Naive thymus-derived CD4-positive, alpha-beta T cell (primary cell): ENCODE measurements at regions not wholly inside any gene's neighbourhood (a gene's known extent, or its start where the extent isn't known, plus 50 kb on each side); places are given as distances from the start of the nearest gene placed in this dataset.
"Not testable (repeated sequence)": the region's sequence is repeated elsewhere in the genome, so short reads cannot be mapped to it uniquely, and the experiment has no call there.

Source experiments
- ATAC-seq: fragments of 150-1000 bp; cut with Tn5 transposase; 2 replicates; pipeline ENCODE4 v1.10.0; 2021; ENCODE audit warnings: mild to moderate bottlenecking, moderate library complexity
- CTCF ChIA-PET: fragments of 350-600 bp; sonication (Branson Sonifier 250); formaldehyde crosslinking; loops from one replicate; lab custom pipeline; 2021; ENCODE audit warnings: antibody characterized with exemption; lab: Charles Lee
- POLR2A ChIA-PET: fragments of 350-600 bp; sonication (Branson Sonifier 250); formaldehyde crosslinking; loops from one replicate; lab custom pipeline; 2021; ENCODE audit warnings: antibody characterized with exemption, inconsistent platforms; lab: Charles Lee
- DNase-seq, 9 donors: peaks; one replicate each; pipeline versions ENCODE4 v3.0.0 to v3.0.0-alpha.2; 2020 to 2022; ENCODE audit warnings: mixed read lengths in 1 of 9
- H3K27ac ChIP-seq: one replicate; pipeline ENCODE4 v1.7.0; 2013; ENCODE audit warnings: mild to moderate bottlenecking, low read depth, low read length, moderate library complexity
- H3K27me3 ChIP-seq, 2 donors: one replicate each; pipeline ENCODE4 v1.7.0; 2013; ENCODE audit warnings: low read length in 2 of 2, mild to moderate bottlenecking in 2 of 2, moderate library complexity in 2 of 2; ENCODE audit not compliant: control insufficient read depth in 2 of 2, insufficient read depth in 2 of 2
- H3K36me3 ChIP-seq, 3 experiments: 1 replicate in 2 of 3; 2 replicates in 1 of 3; pipeline ENCODE4 v1.7.0; 2013; ENCODE audit warnings: low read length in 3 of 3, mild to moderate bottlenecking in 3 of 3, moderate library complexity in 1 of 3; ENCODE audit not compliant: insufficient read depth in 3 of 3, control insufficient read depth in 2 of 3
- H3K4me1 ChIP-seq, 2 donors: one replicate each; pipeline ENCODE4 v1.7.0; 2013; ENCODE audit warnings: low read length in 2 of 2, mild to moderate bottlenecking in 2 of 2, moderate library complexity in 1 of 2; ENCODE audit not compliant: control insufficient read depth in 2 of 2, insufficient read depth in 2 of 2
- H3K4me3 ChIP-seq: 2 replicates; pipeline ENCODE4 v1.7.0; 2013; ENCODE audit warnings: mild to moderate bottlenecking, low read length
- H3K9me3 ChIP-seq, 3 experiments: 1 replicate in 2 of 3; 2 replicates in 1 of 3; pipeline ENCODE4 v1.7.0; 2013; ENCODE audit warnings: low read length in 3 of 3; ENCODE audit not compliant: control insufficient read depth in 2 of 3
- H3K27ac Mint-ChIP-seq, 9 donors: one replicate each; pipeline ENCODE4 v1.8.0; 2020 to 2022; ENCODE audit warnings: mixed read lengths in 9 of 9, mild to moderate bottlenecking in 8 of 9, moderate library complexity in 5 of 9, inconsistent platforms in 2 of 9
- H3K27me3 Mint-ChIP-seq, 5 donors: one replicate each; pipeline ENCODE4 v1.8.0; 2021 to 2022; ENCODE audit warnings: mixed read lengths in 5 of 5, mild to moderate bottlenecking in 1 of 5
- H3K36me3 Mint-ChIP-seq, 5 donors: one replicate each; pipeline ENCODE4 v1.8.0; 2020 to 2022; ENCODE audit warnings: mixed read lengths in 5 of 5, mild to moderate bottlenecking in 3 of 5, inconsistent platforms in 1 of 5
- H3K4me1 Mint-ChIP-seq, 7 donors: one replicate each; pipeline ENCODE4 v1.8.0; 2020 to 2022; ENCODE audit warnings: mixed read lengths in 7 of 7, mild to moderate bottlenecking in 3 of 7, inconsistent platforms in 1 of 7
- H3K4me3 Mint-ChIP-seq, 10 donors: one replicate each; pipeline ENCODE4 v1.8.0; 2020 to 2022; ENCODE audit warnings: mild to moderate bottlenecking in 10 of 10, mixed read lengths in 10 of 10, moderate library complexity in 6 of 10, inconsistent platforms in 2 of 10
- H3K9me3 Mint-ChIP-seq, 11 donors: one replicate each; pipeline ENCODE4 v1.8.0; 2020 to 2022; ENCODE audit warnings: mixed read lengths in 11 of 11, mild to moderate bottlenecking in 4 of 11, inconsistent platforms in 1 of 11, moderate library complexity in 1 of 11
- intact Hi-C, 2 donors: fragments of 100-400 bp; cut with micrococcal nuclease; formaldehyde crosslinking; loops; one replicate each; pipeline ENCODE4 v1.15.1; 2023

DNA sequence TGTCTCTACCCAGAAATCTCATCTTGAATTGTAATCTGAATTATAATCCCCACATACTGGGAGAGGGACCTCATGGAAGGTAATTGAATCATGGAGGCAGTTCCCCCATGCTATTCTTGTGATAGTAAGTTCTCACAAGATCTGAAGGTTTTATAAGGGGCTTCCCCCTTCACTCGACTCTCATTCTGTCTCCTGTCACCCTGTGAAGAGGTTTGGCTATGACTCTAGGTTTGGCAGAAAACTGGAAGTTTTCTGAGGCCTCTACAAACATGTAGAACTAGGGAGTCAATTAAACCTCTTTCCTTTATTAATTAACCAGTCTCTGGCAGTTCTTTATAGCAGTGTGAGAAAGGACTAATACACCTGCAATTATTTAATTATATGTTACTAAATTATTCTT lies 125.2 kb upstream of the TGFBR2 start:
- CTCF ChIA-PET = no interaction called here

DNA sequence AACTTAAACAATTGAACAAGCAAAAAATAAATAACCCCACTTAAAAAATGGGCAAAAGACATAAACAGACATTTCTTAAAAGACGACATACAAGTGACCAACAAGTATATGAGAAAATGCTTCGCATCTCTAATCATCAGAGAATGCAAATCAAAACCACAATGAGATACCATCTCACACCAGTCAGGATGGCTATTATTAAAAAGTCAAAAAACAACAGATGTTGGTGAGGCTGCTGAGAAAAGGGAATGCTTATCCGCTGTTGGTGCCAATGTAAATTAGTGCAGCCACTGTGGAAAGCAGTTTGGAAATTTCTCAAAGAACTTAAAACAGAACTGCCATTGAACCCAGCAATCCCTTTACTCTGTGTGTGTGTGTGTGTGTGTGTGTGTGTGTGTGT lies 122.2 kb upstream of the TGFBR2 start:
- H3K4me3 Mint-ChIP-seq, H3K36me3 ChIP-seq, DNase-seq, H3K9me3 ChIP-seq, H3K4me3 ChIP-seq, H3K27ac Mint-ChIP-seq, H3K27ac ChIP-seq, POLR2A ChIA-PET, H3K27me3 Mint-ChIP-seq, H3K4me1 ChIP-seq, CTCF ChIA-PET, ATAC-seq, H3K4me1 Mint-ChIP-seq, H3K27me3 ChIP-seq: not testable (repeated sequence)
- H3K9me3 Mint-ChIP-seq = peaks cover 9 to 33% (median 19%) of the 10 kb centered on the region in 11 donors
- H3K36me3 Mint-ChIP-seq = peaks cover 13 to 24% (median 14%) of the 10 kb centered on the region in 5 donors
- intact Hi-C loops = loop anchor here in 1 of 2 donors (5.0 kb wide), 1 partner anchor 47 kb away; no protein-coding TSS in a partner anchor

More for the DNA sequence above, 125.2 kb upstream of the TGFBR2 start:
- H3K4me1 Mint-ChIP-seq = peaks cover 6 to 30% (median 17%) of the 10 kb centered on the region in 7 donors
- Histone ChIP-seq H3K4me3 (no peak overlapping the region), H3K36me3 (no peaks in the 10 kb centered on the region), H3K27me3 (no peaks in the 10 kb centered on the region), H3K9me3 (no peaks in the 10 kb centered on the region), H3K27ac (no peak overlapping the region), H3K4me1 (peaks cover 0 to 4% of the 10 kb centered on the region in 2 donors)
- intact Hi-C loops = loop anchor here in 1 of 2 donors (5.0 kb wide), 1 partner anchor 44 kb away; no protein-coding TSS in a partner anchor
- no peak overlapping the region for H3K27ac Mint-ChIP-seq
- H3K27me3 Mint-ChIP-seq = no peaks in the 10 kb centered on the region
- H3K4me3 Mint-ChIP-seq = no peak overlapping the region
- ATAC-seq = no peak
- POLR2A ChIA-PET = no interaction called here
- peaks cover 3 to 20% (median 6%) of the 10 kb centered on the region in 5 donors for H3K36me3 Mint-ChIP-seq
- DNase-seq = no peak
- peaks cover 0 to 24% (median 6%) of the 10 kb centered on the region in 11 donors for H3K9me3 Mint-ChIP-seq

DNA sequence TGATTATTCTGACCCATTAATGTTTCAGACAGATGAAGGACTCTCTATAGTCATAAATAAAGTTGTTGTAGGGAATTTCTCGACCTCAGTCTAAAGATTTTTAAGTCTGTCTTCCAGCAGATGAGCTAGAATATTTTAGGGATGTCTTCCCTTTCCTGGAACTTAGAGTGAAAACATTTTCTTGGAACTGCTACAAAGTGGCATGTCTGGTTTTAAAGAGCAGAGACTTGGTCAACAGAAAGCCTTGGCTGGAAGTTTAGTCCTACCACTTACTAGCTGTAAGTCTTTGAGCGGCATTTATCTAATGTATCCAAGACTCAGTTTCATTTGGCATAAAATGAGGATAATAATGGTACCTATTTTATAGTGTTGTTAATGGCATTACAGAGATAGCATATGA lies 120.0 kb upstream of the TGFBR2 start:
- H3K4me1 ChIP-seq = no peaks in the 10 kb centered on the region
- CTCF ChIA-PET = no interaction called here
- H3K9me3 ChIP-seq = peaks cover 0 to 8% (median 6%) of the 10 kb centered on the region in 3 experiments
- Mint-ChIP-seq H3K27me3 (no peaks in the 10 kb centered on the region), H3K36me3 (peaks cover 14 to 21% (median 18%) of the 10 kb centered on the region in 5 donors), H3K4me3 (no peak overlapping the region), H3K9me3 (peaks cover 11 to 48% (median 21%) of the 10 kb centered on the region in 11 donors), H3K27ac (no peak overlapping the region), H3K4me1 (peaks cover 0 to 1% (median 0%) of the 10 kb centered on the region in 7 donors)
- POLR2A ChIA-PET = interaction anchor here (0.6 kb wide), 1 partner anchor 24 kb away, joined by 6 read pairs; no protein-coding TSS in a partner anchor
- no peak overlapping the region for H3K4me3 ChIP-seq
- intact Hi-C loops = no loop called here
- DNase-seq = no peak
- no peaks in the 10 kb centered on the region for H3K27me3 ChIP-seq
- ATAC-seq = no peak
- no peak overlapping the region for H3K27ac ChIP-seq
- H3K36me3 ChIP-seq = no peaks in the 10 kb centered on the region

DNA sequence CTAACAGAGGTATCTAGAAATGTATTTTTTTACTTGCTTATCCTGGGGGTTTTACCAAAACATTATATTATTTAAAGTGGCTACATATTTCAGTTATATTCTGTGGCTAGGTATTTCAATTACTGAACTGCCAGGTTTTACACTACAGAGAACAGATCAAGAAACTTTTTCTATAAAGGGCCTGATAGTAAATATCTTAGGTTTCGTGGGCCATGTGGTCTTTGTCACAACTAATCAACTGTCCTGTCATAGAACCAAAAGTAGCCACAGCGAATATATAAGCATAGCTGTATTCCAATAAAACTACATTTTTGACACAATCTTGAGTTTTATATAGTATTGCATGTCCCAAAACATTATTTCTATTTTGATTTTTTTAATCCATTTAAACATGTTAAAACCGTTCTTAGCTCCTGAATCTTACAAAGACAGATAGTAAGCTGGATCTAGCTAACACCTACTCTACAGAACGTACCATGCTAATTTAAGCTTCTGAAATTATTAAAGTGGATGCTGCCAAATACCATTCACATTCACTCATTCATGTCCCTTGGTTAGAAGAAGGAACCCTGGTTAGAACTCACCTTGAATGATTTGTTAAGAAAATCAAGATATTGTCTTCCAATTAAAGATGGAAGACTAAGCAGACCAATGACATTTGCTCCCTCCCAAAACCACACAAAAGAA lies 118.2 kb upstream of the TGFBR2 start:
- ChIA-PET CTCF (no interaction called here), POLR2A (interaction anchor here (0.7 kb wide), 1 partner anchor 202 kb away, joined by 3 read pairs; no protein-coding TSS in a partner anchor)
- Histone ChIP-seq H3K27me3 (no peaks in the 10 kb centered on the region), H3K27ac (no peak overlapping the region), H3K4me1 (no peaks in the 10 kb centered on the region), H3K4me3 (no peak overlapping the region), H3K9me3 (peaks cover 0 to 8% (median 6%) of the 10 kb centered on the region in 3 experiments), H3K36me3 (no peaks in the 10 kb centered on the region)
- intact Hi-C loops = no loop called here
- H3K9me3 Mint-ChIP-seq = peaks cover 11 to 48% (median 21%) of the 10 kb centered on the region in 11 donors
- H3K4me1 Mint-ChIP-seq = peaks cover 0 to 1% (median 0%) of the 10 kb centered on the region in 7 donors
- no peaks in the 10 kb centered on the region for H3K27me3 Mint-ChIP-seq
- H3K36me3 Mint-ChIP-seq = peaks cover 14 to 21% (median 16%) of the 10 kb centered on the region in 5 donors
- no peak for DNase-seq
- H3K4me3 Mint-ChIP-seq = no peak overlapping the region
- ATAC-seq = no peak
- no peak overlapping the region for H3K27ac Mint-ChIP-seq

DNA sequence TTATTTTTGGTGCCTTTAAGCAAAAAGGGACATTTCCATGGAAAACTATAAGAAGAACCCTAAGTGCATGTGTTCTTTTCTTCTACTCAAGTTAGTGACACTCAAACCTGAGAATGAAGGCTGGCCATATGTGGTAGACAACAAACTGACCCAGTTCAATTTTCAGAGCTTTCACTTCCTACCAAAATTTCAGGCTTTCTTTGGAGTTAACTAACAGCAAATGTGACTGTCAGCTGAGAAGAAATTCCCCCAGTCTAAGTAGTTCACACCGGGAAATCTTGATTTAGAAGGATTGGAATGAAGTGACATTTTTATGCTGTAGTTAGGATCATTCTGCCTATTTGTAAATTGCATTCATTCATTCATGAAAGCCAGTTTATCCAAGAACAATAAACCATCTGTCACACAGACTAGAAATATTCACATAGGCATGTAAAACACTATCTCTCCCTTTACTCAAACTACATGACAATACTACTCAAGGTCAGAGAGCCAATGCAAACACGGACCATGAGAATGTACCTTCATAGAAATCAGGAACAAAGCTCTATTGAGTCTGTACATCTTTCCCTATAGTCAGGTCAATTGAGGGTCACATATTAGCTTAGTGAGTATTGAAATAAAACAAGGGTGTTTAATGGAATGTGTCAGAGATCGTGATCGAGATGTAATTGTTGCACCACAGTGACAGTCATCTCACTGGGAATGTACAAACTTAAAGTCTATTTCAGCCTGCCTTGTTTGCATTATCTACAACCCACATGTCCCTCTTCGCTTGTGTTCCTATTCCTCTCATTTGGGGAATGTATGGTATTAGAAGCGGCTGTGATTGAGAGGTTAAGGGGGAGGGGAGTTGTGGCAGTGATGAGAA lies 113.8 kb upstream of the TGFBR2 start:
- CTCF ChIA-PET = no interaction called here
- H3K9me3 ChIP-seq = peaks cover 0 to 8% (median 6%) of the 10 kb centered on the region in 3 experiments
- peaks cover 11 to 32% (median 15%) of the 10 kb centered on the region in 11 donors for H3K9me3 Mint-ChIP-seq
- H3K36me3 Mint-ChIP-seq = peaks cover 9 to 17% (median 12%) of the 10 kb centered on the region in 5 donors
- H3K36me3 ChIP-seq = no peaks in the 10 kb centered on the region
- no peaks in the 10 kb centered on the region for H3K27me3 ChIP-seq
- ATAC-seq = no peak
- H3K4me3 ChIP-seq = no peak overlapping the region
- no peak overlapping the region for H3K4me3 Mint-ChIP-seq
- intact Hi-C loops = no loop called here
- peaks cover 6 to 26% (median 25%) of the 10 kb centered on the region in 7 donors for H3K4me1 Mint-ChIP-seq
- peaks cover 0 to 16% of the 10 kb centered on the region in 2 donors for H3K4me1 ChIP-seq
- no peaks in the 10 kb centered on the region for H3K27me3 Mint-ChIP-seq
- DNase-seq = no peak
- no peak overlapping the region for H3K27ac ChIP-seq
- no peak overlapping the region for H3K27ac Mint-ChIP-seq
- POLR2A ChIA-PET = no interaction called here

DNA sequence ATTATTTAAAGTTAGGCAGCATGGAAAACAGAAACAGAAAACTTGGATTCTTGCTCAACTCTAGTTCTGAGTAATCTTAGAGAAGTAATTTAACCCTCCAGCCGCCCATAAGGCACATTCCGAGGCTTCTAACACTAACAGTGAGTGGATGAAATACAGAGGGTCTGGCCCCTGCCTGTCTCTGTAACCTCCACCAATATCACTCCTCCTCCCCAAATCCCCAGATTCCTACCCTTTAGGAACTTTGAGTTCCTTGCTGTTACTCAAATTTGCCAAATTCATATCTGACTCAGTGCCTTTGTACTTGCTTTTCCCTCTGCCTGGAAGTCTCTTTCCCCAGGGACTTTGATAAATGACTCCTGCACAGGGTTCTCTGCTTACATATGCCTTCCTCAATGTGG lies 112.5 kb upstream of the TGFBR2 start:
- Histone ChIP-seq H3K27me3 (no peaks in the 10 kb centered on the region), H3K4me3 (no peak overlapping the region), H3K36me3 (no peaks in the 10 kb centered on the region), H3K9me3 (peaks cover 0 to 6% (median under 1%) of the 10 kb centered on the region in 3 experiments), H3K27ac (no peak overlapping the region), H3K4me1 (peaks cover 0 to 16% of the 10 kb centered on the region in 2 donors)
- DNase-seq = no peak
- peak overlapping the region in 1 of 9 donors; percentile 1 for H3K27ac Mint-ChIP-seq
- intact Hi-C loops = no loop called here
- H3K9me3 Mint-ChIP-seq = peaks cover 6 to 18% (median 7%) of the 10 kb centered on the region in 11 donors
- peaks cover 5 to 11% (median 6%) of the 10 kb centered on the region in 5 donors for H3K36me3 Mint-ChIP-seq
- ChIA-PET CTCF (no interaction called here), POLR2A (no interaction called here)
- peaks cover 6 to 29% (median 25%) of the 10 kb centered on the region in 7 donors for H3K4me1 Mint-ChIP-seq
- H3K4me3 Mint-ChIP-seq = no peak overlapping the region
- no peaks in the 10 kb centered on the region for H3K27me3 Mint-ChIP-seq
- no peak for ATAC-seq
